ENCODE measurements at regions not wholly inside any gene's neighbourhood (a gene's known extent, or its start where the extent isn't known, plus 50 kb on each side); places are given as distances from the start of the nearest gene placed in this dataset.
"Not testable (repeated sequence)": the region's sequence is repeated elsewhere in the genome, so short reads cannot be mapped to it uniquely, and the experiment has no call there.

- DNase-seq (ENCODE audit: low read depth): no peak
These were observed 915.8 kb downstream of the TYW1 start for GRCh38 chr7:67912437-67912836.

DNA sequence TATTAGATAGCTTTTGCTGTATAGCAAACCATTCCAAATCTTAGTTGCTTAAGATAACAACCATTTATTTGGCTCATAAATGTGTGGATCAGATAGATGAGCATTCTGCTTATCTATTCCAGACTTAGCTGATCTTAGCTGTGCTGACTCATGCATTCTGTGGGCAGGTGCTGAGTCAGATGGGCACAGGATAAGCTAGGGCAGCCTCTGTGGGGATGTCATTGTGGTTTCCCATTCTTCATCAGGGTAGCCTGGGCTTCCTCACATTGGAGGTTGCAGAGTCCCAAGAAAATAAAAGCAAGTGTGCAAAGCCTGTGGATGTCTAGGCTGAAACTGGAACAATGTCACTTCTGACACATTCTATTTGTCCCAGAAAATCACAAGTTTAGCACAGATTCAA is 917.0 kb downstream of the TYW1 start:
- DNase-seq (ENCODE audit: low read depth): no peak

- DNase-seq (ENCODE audit: low read depth): not testable (repeated sequence)
These were observed 919.5 kb downstream of the TYW1 start for GRCh38 chr7:67916111-67916510.

GRCh38 chr7:67916571-67917436 is 920.2 kb downstream of the TYW1 start:
- no peak for DNase-seq (ENCODE audit: low read depth)

GRCh38 chr7:67917437-67917755 is 920.8 kb downstream of the TYW1 start:
- DNase-seq (ENCODE audit: low read depth): no peak

GRCh38 chr7:67918158-67918557 is 921.5 kb downstream of the TYW1 start:
- no peak for DNase-seq (ENCODE audit: low read depth)

DNA sequence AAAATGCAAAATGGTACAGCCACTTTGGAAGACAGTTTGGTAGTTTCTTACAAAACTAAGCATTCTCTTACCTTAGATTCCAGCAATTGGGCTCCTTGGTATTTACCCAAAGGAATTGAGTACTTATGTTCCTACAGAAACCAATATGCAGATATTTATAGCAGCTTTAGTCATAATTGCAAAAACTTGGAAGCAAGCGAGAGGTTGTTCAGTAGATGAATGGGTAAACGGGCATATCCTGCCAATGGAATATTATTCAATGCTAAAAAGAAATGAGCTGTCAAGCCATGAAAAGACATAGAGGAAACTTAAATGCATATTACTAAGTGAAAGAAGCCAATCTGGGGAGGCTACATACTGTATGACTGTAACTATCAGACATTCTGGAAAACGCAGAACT is 926.7 kb downstream of the TYW1 start:
- DNase-seq (ENCODE audit: low read depth): no peak

DNA sequence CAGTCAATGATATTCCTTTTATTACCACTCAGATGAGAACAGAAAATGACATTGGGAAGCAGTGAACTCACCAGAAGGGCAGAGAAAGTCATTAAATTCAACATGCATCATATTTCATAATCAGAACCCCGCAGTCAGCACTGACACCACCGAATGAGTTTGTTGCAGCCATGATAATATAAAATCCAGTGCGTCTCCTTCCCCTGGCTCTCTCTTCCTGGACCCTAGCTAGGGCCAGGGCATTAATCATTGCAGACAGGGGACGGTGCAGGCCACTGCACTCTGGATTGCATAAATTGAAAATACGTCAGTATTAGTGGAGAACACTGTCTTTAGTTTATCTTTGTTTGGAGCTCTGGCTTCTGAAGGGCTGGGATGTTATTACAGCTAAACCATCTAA is 931.5 kb downstream of the TYW1 start:
- DNase-seq (ENCODE audit: low read depth): no peak

DNA sequence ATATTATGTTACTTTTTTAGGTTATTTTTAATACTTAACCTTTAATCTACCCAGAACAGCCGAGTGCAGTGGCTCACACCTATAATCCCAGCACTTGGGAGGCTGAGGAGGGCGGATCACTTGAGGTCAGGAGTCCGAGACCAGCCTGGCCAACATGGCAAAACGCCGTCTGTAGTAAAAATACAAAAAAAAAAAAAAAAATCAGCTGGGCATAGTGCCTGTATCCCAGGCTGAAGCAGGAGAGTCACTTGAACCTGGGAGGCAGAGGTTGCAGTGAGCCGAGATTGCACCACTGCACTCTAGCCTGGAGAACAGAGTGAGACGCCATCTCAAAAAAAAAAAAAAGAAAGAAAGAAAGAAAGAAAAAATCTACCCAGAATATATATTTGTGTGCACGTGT is 939.8 kb downstream of the TYW1 start:
- DNase-seq (ENCODE audit: low read depth): not testable (repeated sequence)

DNA sequence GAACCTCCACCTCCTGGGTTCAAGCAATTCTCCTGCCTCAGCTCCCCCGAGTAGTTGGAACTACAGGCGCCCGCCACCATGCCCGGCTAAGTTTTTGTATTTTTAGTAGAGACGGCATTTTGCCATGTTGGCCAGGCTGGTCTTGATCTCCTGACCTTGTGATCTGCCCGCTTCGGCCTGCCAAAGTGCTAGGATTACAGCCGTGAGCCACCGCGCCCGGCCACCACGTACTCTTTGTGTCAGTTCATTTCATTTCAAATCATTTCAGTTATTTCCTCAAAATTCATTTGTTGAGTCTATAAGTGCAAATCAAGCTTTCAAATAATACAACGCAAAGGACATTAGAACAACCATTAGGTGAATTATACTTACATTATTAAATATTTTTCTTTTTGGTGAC is 943.8 kb downstream of the TYW1 start:
- no peak for DNase-seq (ENCODE audit: low read depth)

DNA sequence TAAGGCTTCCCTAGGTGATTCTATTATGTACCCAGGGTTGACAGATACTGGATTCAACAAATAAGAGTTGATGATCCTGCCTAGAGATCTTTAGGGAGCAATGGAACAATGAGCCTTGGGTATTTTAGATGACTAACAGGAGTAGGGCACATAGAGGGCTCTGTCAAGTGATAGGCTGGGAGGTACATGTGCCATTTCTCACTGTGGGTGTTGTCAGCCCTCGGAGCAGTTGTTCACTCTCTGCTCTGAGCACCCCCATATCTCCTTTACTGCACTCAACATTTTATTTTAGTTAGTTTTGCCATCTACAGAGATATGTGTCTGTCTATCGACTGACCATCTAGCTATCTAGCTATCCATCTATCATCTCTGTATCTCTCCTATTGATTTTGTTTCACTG is 950.6 kb downstream of the TYW1 start:
- no peak for DNase-seq (ENCODE audit: low read depth)

DNA sequence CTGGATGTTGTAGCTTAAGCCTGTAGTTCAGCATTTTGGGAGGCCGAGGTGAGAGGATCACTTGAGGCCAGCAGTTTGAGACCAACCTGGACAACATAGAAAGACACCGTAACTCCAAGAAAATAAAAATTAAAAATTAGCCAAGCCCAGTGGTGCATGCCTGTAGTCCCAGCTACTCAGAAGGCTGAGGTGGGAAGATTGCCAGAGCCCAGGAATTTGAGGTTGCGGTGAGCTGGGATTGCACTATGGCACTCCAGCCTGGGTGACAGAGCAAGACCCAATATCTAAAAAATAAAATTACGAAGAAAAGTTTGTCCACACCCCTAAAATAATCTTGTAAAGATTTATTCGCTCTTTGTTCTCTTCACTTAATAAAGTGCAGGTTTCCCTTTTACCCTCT is 951.0 kb downstream of the TYW1 start:
- no peak for DNase-seq (ENCODE audit: low read depth)

DNA sequence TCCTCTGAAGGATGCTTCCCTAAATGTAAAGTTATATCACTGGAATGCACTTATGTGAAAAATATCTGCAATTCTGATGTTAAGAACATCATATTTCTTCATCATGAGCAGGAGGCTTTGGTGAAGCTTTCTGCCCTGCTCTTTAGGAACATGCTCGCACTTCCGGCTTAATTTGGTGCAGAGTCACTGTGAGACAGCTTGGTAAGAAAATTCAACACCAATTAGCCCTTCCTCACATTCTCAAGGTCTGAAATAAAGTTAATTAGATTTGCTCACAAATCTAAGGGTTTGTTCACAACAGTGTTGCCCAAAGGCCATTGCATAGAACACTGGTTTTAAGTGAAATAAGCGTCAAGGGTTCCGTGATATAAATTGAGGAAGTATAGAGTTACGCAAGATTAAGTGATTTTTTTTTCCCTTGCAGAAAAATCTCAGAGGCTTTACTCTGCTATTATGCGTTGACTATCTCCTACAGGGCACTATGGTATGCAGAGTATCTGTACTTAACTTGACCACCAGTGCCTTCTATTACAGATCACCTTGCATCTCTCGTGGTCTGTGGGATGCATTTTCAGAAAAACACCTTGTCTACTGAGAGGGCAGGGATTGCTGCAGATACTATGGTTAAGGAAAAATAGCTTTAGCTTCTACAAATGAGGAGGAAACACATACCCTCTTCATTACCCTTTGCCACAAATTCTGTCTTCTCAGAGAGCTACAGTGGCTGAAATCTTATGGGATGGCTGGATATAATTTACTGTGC is 953.9 kb downstream of the TYW1 start:
- no peak for DNase-seq (ENCODE audit: low read depth)

DNA sequence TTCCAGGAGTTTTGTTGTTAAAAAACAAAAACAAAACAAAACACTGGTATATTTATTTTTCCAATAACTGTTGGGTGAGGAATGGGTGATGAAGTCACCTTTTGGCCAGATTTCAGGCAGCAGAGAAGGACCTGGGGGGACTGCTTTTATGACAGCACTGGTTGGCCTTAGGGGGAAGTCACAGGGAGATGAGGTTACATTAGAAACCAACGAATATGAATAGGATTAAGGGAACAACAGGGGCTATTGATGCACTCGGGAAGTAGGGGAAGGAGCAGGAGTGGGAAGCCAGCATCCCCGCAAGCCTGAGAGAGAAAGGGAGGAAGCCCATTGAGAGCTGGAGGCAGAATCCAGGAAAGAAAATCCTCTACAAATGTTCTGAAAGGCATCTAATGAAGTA is 958.4 kb downstream of the TYW1 start:
- DNase-seq (ENCODE audit: low read depth): no peak

- DNase-seq (ENCODE audit: low read depth): no peak
These were observed 966.2 kb downstream of the TYW1 start for GRCh38 chr7:67962863-67963262.

DNA sequence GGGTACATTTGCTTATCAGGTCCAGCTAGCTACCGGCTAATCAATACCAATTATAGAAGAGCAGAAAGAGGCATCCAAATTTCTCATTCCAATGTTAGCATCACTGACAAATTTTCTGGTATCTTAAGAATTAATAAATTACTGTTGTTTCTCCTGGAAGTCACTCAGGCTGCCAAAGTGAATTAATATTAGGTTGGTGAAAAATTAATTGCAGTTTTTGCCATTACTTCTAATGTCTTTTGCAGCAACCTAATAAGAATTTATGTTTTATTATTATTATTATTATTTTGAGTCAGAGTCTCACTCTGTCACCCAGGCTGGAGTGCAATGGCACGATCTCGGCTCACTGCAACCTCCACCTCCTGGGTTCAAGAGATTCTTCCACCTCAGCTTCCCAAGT is 979.9 kb downstream of the TYW1 start:
- DNase-seq (ENCODE audit: low read depth): no peak

- peak; percentile 35 for DNase-seq (ENCODE audit: low read depth)
These were observed 986.9 kb downstream of the TYW1 start for GRCh38 chr7:67983486-67983885.

GRCh38 chr7:67984326-67984725 is 987.7 kb downstream of the TYW1 start:
- DNase-seq (ENCODE audit: low read depth): no peak

DNA sequence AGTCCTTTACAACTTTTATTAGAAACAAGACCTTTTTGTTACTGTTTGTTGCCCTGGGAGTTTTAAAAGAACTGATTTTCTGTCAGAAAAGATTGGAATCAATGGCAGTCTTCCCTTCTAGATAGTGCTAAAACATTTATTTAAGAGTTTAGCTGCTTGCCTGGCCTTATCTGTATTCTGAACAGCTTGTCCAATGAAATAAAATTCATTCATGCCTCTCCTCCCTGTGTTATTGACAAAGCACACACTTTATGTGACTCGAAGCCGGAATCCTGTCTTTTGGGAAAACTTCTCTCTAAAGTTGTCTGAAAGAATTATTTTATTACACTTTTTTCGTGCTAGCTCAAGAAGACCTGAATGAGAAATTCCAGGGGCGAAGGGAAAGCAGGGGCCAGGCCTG is 992.5 kb downstream of the TYW1 start:
- DNase-seq (ENCODE audit: low read depth): no peak

DNA sequence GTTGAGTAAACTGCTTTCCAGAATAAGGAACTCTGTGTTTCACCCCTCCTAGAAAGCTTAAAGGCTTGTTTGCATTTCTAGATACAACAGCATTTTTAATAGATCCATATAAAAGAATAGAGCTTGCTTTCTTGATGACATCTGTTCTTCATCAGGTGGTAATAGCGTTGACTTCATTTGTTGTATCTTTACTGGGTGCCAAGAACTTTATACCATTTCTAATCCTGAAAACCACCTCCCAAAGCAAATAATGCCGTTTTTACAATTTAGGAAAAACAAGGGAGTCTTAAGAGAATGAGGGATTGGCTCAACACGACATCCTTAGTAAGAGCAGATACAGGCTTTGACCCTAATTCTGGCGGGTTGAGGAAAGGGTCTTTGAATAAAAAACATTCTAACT is 993.4 kb downstream of the TYW1 start:
- DNase-seq (ENCODE audit: low read depth): no peak

DNA sequence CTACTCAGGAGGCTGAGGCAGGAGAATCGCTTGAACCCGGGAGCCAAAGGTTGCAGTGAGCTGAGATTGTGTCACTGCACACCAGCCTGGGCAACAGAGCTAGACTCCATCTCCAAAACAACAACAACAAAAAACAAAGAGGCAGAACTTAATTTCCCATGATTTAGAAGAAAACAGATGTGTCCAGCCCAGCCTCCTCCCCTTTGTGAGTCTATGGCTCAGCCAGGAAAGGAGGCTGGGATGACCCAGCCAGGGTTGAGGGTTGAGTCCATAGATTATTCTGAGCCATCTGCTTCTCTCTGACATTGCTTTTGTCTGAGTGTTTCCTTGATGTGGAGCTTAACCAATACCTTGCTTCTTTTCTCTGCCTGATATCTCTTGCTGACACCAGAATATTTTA is 994.1 kb downstream of the TYW1 start:
- DNase-seq (ENCODE audit: low read depth): no peak

DNA sequence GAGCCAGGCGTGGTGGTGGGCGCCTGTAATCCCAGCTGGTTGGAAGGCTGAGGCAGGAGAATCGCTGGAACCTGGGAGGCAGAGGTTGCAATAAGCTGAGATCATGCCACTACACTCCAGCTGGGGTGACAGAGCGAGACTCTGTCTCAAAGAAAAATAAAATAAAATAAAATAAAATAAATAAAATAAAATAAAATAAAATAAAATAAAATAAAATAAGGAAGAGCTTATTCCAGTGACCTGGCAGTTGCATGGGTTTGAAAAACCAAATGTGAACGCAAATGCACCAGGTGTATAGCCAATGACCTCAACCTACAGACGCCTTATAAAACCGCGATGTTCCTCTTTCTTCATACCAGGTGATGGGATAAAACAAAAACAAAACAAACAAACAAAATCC is 995.7 kb downstream of the TYW1 start:
- no peak for DNase-seq (ENCODE audit: low read depth)

DNA sequence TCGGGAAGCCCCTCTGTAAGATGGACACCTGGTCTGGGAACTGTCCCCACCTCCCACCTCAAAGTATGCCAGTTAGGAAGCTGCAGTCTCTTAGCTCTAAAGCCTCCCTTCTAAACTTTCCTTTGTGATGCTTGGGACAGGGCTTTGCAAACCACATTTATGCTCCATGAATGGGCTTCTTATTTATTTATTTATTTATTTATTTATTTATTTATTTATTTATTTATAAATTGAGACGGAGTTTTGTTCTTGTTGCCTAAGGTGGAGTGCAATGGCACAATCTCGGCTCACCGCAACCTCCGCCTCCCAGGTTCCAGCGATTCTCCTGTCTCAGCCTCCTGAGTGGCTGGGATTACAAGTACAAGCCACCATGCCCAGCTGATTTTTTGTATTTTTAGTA is 1009.4 kb downstream of the TYW1 start:
- no peak for DNase-seq (ENCODE audit: low read depth)

Data from forelimb muscle (tissue), 1 donor.